Ishikawa (cell line): ENCODE measurements at regions not wholly inside any gene's neighbourhood (a gene's known extent, or its start where the extent isn't known, plus 50 kb on each side); places are given as distances from the start of the nearest gene placed in this dataset.

Experiments used
- CEBPB ChIP-seq: IDR thresholded peaks from 2 replicates; pipeline ENCODE4 v1.6.1; 2012
- CREB1 ChIP-seq: IDR thresholded peaks from 2 replicates; pipeline ENCODE4 v1.6.1; 2012; ENCODE audit warnings: low read depth
- EGR1 ChIP-seq: IDR thresholded peaks from 2 replicates; pipeline ENCODE4 v1.6.1; 2012
- EP300 ChIP-seq: IDR thresholded peaks from 2 replicates; pipeline ENCODE4 v1.6.1; 2012; ENCODE audit warnings: borderline replicate concordance
- FOXM1 ChIP-seq: IDR thresholded peaks from 2 replicates; pipeline ENCODE4 v1.6.1; 2012; ENCODE audit warnings: low read depth, borderline replicate concordance
- NFIC ChIP-seq: IDR thresholded peaks from 2 replicates; pipeline ENCODE4 v1.6.1; 2012
- REST ChIP-seq: IDR thresholded peaks from 2 replicates; pipeline ENCODE4 v1.6.1; 2012; ENCODE audit warnings: low read depth, mild to moderate bottlenecking
- TAF1 ChIP-seq: IDR thresholded peaks from 2 replicates; pipeline ENCODE4 v1.6.1; 2012; ENCODE audit warnings: low read depth, mild to moderate bottlenecking
- TEAD4 ChIP-seq: IDR thresholded peaks from 2 replicates; pipeline ENCODE4 v1.6.1; 2012
- YY1 ChIP-seq: IDR thresholded peaks from 2 replicates; pipeline ENCODE4 v1.6.1; 2012; ENCODE audit warnings: low read depth
- TF ChIP-seq, protein P1 (sequence below): IDR thresholded peaks from 2 replicates; pipeline ENCODE4 v1.6.1; 2012

- TF ChIP-seq EP300: no peak
- no peak for TF ChIP-seq NFIC
- TF ChIP-seq YY1: no peak
- no peak for TF ChIP-seq FOXM1
- TF ChIP-seq CREB1: no peak
- no peak for TF ChIP-seq TEAD4
- TF ChIP-seq TAF1: no peak
- TF ChIP-seq CEBPB: no peak
- no peak for TF ChIP-seq EGR1
- TF ChIP-seq, protein P1, sequence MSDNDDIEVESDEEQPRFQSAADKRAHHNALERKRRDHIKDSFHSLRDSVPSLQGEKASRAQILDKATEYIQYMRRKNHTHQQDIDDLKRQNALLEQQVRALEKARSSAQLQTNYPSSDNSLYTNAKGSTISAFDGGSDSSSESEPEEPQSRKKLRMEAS: no peak
- TF ChIP-seq REST: no peak
Measured at GRCh38 chr10:121241337-121241736, 356.9 kb downstream of the FGFR2 start.
